ENCODE measurements at regions not wholly inside any gene's neighbourhood (a gene's known extent, or its start where the extent isn't known, plus 50 kb on each side); places are given as distances from the start of the nearest gene placed in this dataset.

- TF ChIP-seq POLR2A (IDR thresholded peaks at IDR 0.05; ENCODE audit: extremely low read depth, insufficient read length), result no peak
- no peak for TF ChIP-seq CTCF (IDR thresholded peaks at IDR 0.05; ENCODE audit: low read depth, low read length)
- TF ChIP-seq MAX (IDR thresholded peaks at IDR 0.05; ENCODE audit: low read depth, low read length), result no peak
- no peak for TF ChIP-seq MYC (IDR thresholded peaks at IDR 0.05; ENCODE audit: low read depth, low read length)
Observed at GRCh38 chr20:6588296-6588695, 179.2 kb upstream of the BMP2 start.

Measured in NB4 (cell line).